GM12864 (cell line): ENCODE measurements at regions not wholly inside any gene's neighbourhood (a gene's known extent, or its start where the extent isn't known, plus 50 kb on each side); places are given as distances from the start of the nearest gene placed in this dataset.

ENCODE experiments used
- DNase-seq: peaks from one replicate; pipeline ENCODE4 v3.0.0-alpha.2; 2011; ENCODE audit warnings: low read depth
- H3K4me3 ChIP-seq: 2 replicates; pipeline ENCODE4 v1.5.1; 2011; ENCODE audit warnings: mild to moderate bottlenecking, low read depth, low read length, control low read depth
- TF ChIP-seq, protein P1 (sequence below): IDR thresholded peaks from 2 replicates; pipeline ENCODE4 v1.5.1; 2011; ENCODE audit warnings: low read depth, mild to moderate bottlenecking, moderate library complexity, low read length, control low read depth, inconsistent platforms; ENCODE audit errors: missing control alignments

DNA sequence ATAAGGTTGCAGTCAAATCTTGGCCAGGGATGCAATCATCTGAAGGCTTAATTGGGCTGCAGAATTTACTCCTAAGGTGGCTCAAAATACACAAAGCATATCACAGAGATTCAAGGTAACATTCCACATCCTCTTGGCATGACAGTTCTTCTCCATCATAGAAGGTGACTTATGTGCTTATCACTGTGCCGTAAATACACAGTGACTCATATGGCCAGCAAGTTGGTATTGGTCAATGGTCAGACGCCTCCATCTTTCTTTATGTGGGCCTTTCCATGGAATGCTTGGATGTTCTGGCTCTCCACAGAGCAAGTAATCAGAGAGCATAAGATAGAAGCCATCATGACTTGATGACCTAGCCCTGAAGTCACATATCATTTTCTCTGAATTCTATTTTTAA is 168.8 kb upstream of the ST8SIA2 start:
- no peak overlapping the region for H3K4me3 ChIP-seq
- TF ChIP-seq, protein P1, sequence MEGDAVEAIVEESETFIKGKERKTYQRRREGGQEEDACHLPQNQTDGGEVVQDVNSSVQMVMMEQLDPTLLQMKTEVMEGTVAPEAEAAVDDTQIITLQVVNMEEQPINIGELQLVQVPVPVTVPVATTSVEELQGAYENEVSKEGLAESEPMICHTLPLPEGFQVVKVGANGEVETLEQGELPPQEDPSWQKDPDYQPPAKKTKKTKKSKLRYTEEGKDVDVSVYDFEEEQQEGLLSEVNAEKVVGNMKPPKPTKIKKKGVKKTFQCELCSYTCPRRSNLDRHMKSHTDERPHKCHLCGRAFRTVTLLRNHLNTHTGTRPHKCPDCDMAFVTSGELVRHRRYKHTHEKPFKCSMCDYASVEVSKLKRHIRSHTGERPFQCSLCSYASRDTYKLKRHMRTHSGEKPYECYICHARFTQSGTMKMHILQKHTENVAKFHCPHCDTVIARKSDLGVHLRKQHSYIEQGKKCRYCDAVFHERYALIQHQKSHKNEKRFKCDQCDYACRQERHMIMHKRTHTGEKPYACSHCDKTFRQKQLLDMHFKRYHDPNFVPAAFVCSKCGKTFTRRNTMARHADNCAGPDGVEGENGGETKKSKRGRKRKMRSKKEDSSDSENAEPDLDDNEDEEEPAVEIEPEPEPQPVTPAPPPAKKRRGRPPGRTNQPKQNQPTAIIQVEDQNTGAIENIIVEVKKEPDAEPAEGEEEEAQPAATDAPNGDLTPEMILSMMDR, result no peak
- no peak for DNase-seq

DNA sequence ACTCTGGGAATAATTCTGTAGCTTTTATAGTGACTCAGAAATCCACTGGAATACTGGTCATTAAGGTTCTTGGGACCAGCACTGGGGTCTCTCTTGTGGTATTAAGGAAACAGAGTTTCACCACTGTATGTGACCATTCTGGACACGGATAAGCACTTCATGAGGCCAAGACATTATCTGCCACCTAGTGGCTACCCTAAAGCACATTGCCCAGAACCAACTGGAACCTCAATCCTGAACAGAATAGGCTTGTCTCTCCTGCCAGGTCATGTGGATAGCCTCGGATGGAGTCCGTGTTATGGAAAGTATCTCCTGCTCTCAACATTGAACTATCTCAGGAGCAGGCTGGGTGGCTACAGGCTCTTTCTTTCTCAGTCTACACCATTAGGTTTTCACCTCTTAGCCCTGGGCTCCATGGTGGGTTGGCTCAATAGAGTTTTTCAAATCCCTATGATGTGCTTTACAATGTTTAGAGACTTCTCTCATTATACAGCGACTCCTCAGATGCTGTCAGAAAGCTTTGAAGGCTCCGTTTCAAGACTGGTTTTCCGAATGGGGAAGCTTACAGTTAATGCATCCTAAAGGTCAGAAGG is 167.6 kb upstream of the ST8SIA2 start:
- TF ChIP-seq, protein P1, result peak; percentile 64
- no peak overlapping the region for H3K4me3 ChIP-seq
- no peak for DNase-seq

DNA sequence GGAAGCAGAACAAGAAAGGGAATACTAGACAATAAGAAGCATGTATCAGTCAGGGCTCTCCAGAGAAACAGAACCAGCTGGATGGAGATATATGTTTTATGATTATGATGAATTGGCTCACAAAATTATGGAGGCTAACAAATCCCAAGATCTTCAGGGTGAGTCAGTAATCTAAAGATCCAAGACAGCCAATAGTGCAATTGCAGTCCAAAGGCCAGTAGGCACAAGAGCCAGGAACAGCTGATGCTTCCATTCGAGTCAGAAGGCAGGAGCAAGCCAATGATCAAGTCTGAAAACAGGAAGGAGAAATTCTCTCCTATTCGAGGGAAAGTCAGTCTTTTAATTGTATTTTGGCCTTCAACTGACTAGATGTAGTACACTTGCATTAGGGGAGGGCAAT is 164.9 kb upstream of the ST8SIA2 start:
- H3K4me3 ChIP-seq, result no peak overlapping the region
- no peak for DNase-seq
- TF ChIP-seq, protein P1, result no peak

DNA sequence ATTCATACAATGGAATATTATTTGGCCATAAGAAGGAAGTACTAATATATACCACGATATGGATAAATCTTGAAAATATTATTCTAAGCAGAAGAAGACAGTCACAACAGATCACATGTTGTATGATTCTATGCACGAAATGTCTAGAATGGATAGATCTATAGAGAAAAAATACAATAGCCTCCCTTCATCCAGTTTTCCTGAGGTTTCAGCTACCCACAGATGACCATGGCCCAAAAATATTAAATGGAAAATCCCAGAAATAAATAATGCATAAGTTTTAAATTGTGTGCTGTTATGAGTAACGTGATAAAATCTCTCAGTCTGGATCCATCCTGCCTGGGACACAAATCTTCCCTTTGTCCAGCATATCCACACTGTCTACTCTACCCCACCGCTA is 162.2 kb upstream of the ST8SIA2 start:
- DNase-seq, result no peak
- no peak overlapping the region for H3K4me3 ChIP-seq
- TF ChIP-seq, protein P1, result no peak

DNA sequence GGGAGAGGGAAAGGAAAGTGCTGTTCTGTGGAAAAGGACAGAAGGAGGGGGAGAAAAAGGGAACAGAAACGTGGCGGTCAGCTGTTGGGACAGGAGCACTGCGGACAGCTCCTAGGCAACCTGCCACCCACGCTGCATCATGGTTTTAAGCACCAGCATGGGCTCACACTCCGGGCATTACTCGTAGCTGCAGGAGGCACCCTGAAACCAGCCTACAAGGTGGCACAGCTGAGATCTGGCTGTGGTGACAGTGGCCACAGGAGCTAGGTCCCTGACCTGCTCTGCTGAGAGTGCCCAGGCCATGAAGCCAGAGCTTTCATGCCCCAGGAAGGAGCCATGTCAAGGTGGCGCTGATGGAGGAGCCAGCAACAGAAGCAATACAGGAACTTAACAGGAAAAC is 161.4 kb upstream of the ST8SIA2 start:
- no peak overlapping the region for H3K4me3 ChIP-seq
- no peak for DNase-seq
- TF ChIP-seq, protein P1, result no peak

DNA sequence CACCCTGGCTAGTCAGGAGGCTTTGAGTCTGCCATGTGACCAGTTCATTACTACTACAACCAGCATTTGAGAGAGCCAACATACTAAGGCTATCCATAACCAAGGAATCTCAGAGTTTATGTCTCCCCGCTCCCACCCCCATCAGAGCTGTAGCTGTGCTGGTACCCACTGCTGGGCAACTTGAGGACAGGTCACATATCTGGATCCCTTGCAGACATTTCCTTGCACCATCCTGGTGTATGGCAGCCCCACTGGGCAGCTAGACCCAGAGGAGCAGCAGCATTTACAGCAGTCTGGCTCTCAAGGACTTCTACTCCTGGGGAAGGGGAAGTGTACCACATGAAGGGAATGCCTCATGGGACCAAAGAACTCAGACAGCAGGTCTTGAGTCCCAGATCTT is 160.8 kb upstream of the ST8SIA2 start:
- no peak for DNase-seq
- no peak overlapping the region for H3K4me3 ChIP-seq
- TF ChIP-seq, protein P1, result no peak

DNA sequence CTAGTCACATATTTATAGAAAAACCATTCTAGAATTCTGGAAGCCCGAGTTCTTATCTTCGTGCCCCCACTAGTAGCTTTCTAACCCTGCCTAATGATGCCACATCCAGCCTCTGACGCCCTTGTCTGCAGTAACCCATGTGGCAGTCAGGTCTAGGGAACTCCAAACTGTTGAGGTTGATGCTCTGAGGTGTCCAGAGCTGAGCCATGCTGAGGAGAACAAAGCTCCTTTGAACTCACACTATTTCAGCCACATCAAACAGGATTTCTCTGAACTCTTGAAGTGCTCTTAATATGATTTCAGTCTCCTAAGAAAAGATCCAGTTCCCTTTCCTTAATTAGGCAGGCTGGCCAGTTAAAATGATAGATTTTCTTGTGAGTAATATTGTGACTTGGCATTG is 150.5 kb upstream of the ST8SIA2 start:
- no peak for DNase-seq
- no peak overlapping the region for H3K4me3 ChIP-seq
- TF ChIP-seq, protein P1, result no peak
